WTC11 (cell line): ENCODE measurements at regions not wholly inside any gene's neighbourhood (a gene's known extent, or its start where the extent isn't known, plus 50 kb on each side); places are given as distances from the start of the nearest gene placed in this dataset.

Experiments used
- CBFB ChIP-seq: sonication (generic); formaldehyde crosslinking; IDR thresholded peaks from 2 replicates; pipeline ENCODE4 v1.8.1; 2022; ENCODE audit warnings: mild to moderate bottlenecking, low read depth, missing genetic modification reagents
- CREB1 ChIP-seq: sonication (generic); formaldehyde crosslinking; IDR thresholded peaks from 2 replicates; pipeline ENCODE4 v1.8.0; 2023; ENCODE audit warnings: mild to moderate bottlenecking, missing genetic modification reagents
- NFYB ChIP-seq: sonication (generic); formaldehyde crosslinking; conservative IDR thresholded peaks from 2 replicates; pipeline ENCODE4 v1.8.0; 2022; ENCODE audit warnings: low read depth, missing genetic modification reagents
- TF ChIP-seq, protein P1 (sequence below): fragments of 200-600 bp; IDR thresholded peaks from 2 replicates; pipeline ENCODE4 v1.8.0; 2022; ENCODE audit warnings: antibody characterized with exemption
- TF ChIP-seq, protein P2 (sequence below): sonication (generic); formaldehyde crosslinking; IDR thresholded peaks from 2 replicates; pipeline ENCODE4 v1.8.1; 2023; ENCODE audit warnings: mild to moderate bottlenecking, missing genetic modification reagents, borderline replicate concordance
- TF ChIP-seq, protein P3 (sequence below): sonication (generic); formaldehyde crosslinking; IDR thresholded peaks from 2 replicates; pipeline ENCODE4 v1.8.1; 2022; ENCODE audit warnings: mild to moderate bottlenecking, moderate library complexity, missing genetic modification reagents

DNA sequence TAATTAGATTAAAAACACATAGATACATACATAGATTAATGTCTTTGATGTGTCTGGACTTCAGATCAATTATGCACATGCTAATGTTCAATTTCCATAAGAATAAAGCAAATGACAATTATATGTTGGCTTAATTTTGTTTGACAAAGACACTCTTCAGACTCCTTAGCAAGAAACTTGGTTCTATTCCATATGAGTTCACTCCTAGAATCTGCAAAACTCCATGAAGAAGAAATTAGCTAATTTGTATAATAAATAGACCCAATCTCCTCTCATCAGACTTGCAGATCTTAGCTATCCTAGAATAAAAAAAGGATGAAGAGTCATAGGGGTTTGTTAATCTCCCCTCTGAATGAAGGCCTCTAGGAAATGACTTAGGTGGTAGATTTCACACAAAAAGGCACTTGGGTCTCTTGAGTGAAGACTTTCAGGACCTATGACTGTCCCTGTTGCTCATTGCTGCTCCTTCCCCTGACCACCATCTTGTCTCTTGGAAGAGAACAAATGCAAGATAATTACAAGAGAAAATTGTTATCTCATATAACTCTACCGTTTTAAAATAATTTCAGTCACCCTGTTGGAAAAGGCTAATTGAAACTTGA, 302.2 kb downstream of the EFNB2 start:
- TF ChIP-seq CBFB (CRISPR knock-in tag): no peak
- TF ChIP-seq, protein P1, sequence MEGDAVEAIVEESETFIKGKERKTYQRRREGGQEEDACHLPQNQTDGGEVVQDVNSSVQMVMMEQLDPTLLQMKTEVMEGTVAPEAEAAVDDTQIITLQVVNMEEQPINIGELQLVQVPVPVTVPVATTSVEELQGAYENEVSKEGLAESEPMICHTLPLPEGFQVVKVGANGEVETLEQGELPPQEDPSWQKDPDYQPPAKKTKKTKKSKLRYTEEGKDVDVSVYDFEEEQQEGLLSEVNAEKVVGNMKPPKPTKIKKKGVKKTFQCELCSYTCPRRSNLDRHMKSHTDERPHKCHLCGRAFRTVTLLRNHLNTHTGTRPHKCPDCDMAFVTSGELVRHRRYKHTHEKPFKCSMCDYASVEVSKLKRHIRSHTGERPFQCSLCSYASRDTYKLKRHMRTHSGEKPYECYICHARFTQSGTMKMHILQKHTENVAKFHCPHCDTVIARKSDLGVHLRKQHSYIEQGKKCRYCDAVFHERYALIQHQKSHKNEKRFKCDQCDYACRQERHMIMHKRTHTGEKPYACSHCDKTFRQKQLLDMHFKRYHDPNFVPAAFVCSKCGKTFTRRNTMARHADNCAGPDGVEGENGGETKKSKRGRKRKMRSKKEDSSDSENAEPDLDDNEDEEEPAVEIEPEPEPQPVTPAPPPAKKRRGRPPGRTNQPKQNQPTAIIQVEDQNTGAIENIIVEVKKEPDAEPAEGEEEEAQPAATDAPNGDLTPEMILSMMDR: no peak
- TF ChIP-seq NFYB (CRISPR knock-in tag): no peak
- TF ChIP-seq, protein P2, sequence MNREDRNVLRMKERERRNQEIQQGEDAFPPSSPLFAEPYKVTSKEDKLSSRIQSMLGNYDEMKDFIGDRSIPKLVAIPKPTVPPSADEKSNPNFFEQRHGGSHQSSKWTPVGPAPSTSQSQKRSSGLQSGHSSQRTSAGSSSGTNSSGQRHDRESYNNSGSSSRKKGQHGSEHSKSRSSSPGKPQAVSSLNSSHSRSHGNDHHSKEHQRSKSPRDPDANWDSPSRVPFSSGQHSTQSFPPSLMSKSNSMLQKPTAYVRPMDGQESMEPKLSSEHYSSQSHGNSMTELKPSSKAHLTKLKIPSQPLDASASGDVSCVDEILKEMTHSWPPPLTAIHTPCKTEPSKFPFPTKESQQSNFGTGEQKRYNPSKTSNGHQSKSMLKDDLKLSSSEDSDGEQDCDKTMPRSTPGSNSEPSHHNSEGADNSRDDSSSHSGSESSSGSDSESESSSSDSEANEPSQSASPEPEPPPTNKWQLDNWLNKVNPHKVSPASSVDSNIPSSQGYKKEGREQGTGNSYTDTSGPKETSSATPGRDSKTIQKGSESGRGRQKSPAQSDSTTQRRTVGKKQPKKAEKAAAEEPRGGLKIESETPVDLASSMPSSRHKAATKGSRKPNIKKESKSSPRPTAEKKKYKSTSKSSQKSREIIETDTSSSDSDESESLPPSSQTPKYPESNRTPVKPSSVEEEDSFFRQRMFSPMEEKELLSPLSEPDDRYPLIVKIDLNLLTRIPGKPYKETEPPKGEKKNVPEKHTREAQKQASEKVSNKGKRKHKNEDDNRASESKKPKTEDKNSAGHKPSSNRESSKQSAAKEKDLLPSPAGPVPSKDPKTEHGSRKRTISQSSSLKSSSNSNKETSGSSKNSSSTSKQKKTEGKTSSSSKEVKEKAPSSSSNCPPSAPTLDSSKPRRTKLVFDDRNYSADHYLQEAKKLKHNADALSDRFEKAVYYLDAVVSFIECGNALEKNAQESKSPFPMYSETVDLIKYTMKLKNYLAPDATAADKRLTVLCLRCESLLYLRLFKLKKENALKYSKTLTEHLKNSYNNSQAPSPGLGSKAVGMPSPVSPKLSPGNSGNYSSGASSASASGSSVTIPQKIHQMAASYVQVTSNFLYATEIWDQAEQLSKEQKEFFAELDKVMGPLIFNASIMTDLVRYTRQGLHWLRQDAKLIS (CRISPR knock-in tag): no peak
- no peak for TF ChIP-seq CREB1 (CRISPR knock-in tag)
- TF ChIP-seq, protein P3, sequence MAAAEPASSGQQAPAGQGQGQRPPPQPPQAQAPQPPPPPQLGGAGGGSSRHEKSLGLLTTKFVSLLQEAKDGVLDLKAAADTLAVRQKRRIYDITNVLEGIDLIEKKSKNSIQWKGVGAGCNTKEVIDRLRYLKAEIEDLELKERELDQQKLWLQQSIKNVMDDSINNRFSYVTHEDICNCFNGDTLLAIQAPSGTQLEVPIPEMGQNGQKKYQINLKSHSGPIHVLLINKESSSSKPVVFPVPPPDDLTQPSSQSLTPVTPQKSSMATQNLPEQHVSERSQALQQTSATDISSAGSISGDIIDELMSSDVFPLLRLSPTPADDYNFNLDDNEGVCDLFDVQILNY: no peak
